Muscle of leg (tissue), 3 donors: ENCODE measurements at regions not wholly inside any gene's neighbourhood (a gene's known extent, or its start where the extent isn't known, plus 50 kb on each side); places are given as distances from the start of the nearest gene placed in this dataset.

Source experiments
- DNase-seq: peaks from one replicate; pipeline ENCODE4 v3.0.0; 2013
- H3K27ac ChIP-seq: one replicate; pipeline ENCODE4 v1.5.1; 2013; ENCODE audit warnings: mild to moderate bottlenecking, low read length, control low read depth
- H3K27me3 ChIP-seq: one replicate; pipeline ENCODE4 v1.6.1; 2013; ENCODE audit warnings: low read length; ENCODE audit not compliant: control insufficient read depth, insufficient read depth
- H3K36me3 ChIP-seq: one replicate; pipeline ENCODE4 v1.6.1; 2013; ENCODE audit warnings: low read length; ENCODE audit not compliant: control insufficient read depth, insufficient read depth
- H3K4me1 ChIP-seq: one replicate; pipeline ENCODE4 v1.6.1; 2013; ENCODE audit warnings: low read length; ENCODE audit not compliant: control insufficient read depth, insufficient read depth
- H3K4me3 ChIP-seq: one replicate; pipeline ENCODE4 v1.5.1; 2013; ENCODE audit warnings: low read length, control low read depth
- H3K9me3 ChIP-seq: replicated peaks from 2 replicates; pipeline ENCODE4 v1.6.1; 2013; ENCODE audit warnings: low read depth, low read length; ENCODE audit not compliant: control insufficient read depth
- WGBS: methylation state at CpG from one replicate; pipeline ENCODE4 v1.1.5; 2013; ENCODE audit warnings: missing lambda C conversion rate; ENCODE audit not compliant: insufficient coverage; 5-methylcytosine and 5-hydroxymethylcytosine counted together

GRCh38 chr13:109545931-109546330, 240.5 kb downstream of the IRS2 start:
- no peaks in the 10 kb centered on the region for H3K36me3 ChIP-seq
- no peaks in the 10 kb centered on the region for H3K4me1 ChIP-seq
- H3K9me3 ChIP-seq, result no peaks in the 10 kb centered on the region
- no peak overlapping the region for H3K27ac ChIP-seq
- no peaks in the 10 kb centered on the region for H3K27me3 ChIP-seq
- WGBS, result 39% methylated on average over 6 of the region's 6 CpGs
- H3K4me3 ChIP-seq, result no peak overlapping the region
- no peak for DNase-seq

- no peak overlapping the region for H3K4me3 ChIP-seq
- no peak overlapping the region for H3K27ac ChIP-seq
- WGBS, result no CpG with 5 or more reads among the region's 3 CpGs
- H3K9me3 ChIP-seq, result no peaks in the 10 kb centered on the region
- no peaks in the 10 kb centered on the region for H3K36me3 ChIP-seq
- DNase-seq, result no peak
- no peaks in the 10 kb centered on the region for H3K4me1 ChIP-seq
- H3K27me3 ChIP-seq, result no peaks in the 10 kb centered on the region
Measured at GRCh38 chr13:109541081-109541480, 245.3 kb downstream of the IRS2 start.

- Histone ChIP-seq H3K27me3 (no peaks in the 10 kb centered on the region), H3K9me3 (no peaks in the 10 kb centered on the region), H3K27ac (no peak overlapping the region), H3K4me3 (no peak overlapping the region), H3K36me3 (no peaks in the 10 kb centered on the region), H3K4me1 (no peaks in the 10 kb centered on the region)
- DNase-seq, result no peak
- 68% methylated on average over 8 of the region's 12 CpGs for WGBS
Measured at GRCh38 chr13:109537584-109537983, 248.8 kb downstream of the IRS2 start.

GRCh38 chr13:109533350-109533749, 253.0 kb downstream of the IRS2 start:
- no peaks in the 10 kb centered on the region for H3K36me3 ChIP-seq
- no peak overlapping the region for H3K27ac ChIP-seq
- no peak for DNase-seq
- H3K9me3 ChIP-seq, result no peaks in the 10 kb centered on the region
- H3K4me3 ChIP-seq, result no peak overlapping the region
- 89% methylated on average over 10 of the region's 11 CpGs for WGBS
- H3K27me3 ChIP-seq, result no peaks in the 10 kb centered on the region
- H3K4me1 ChIP-seq, result no peaks in the 10 kb centered on the region

DNA sequence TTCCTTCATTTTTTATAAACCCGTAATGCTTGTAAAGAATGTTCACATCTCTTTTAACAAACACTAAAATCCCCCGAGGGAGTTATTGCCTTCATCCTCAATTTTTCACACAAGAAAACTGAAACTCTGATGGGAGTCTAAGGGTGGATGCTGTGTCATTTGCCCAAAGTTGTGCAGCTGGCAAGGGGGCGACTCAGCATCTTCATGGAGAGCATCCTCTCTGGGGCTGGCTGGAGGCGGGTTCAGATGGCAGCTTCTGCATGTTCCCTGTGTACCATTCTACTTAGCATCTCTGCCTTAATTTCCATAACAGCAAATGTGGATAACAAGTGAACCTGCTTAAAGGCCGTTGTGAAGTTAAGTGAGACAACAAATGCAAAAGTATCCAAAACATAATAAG, 256.4 kb downstream of the IRS2 start:
- Histone ChIP-seq H3K4me1 (no peaks in the 10 kb centered on the region), H3K27ac (no peak overlapping the region), H3K27me3 (no peaks in the 10 kb centered on the region), H3K4me3 (no peak overlapping the region), H3K9me3 (no peaks in the 10 kb centered on the region), H3K36me3 (no peaks in the 10 kb centered on the region)
- DNase-seq, result no peak
- 100% methylated on average over 2 of the region's 5 CpGs for WGBS

- Histone ChIP-seq H3K4me1 (no peaks in the 10 kb centered on the region), H3K36me3 (no peaks in the 10 kb centered on the region), H3K4me3 (no peak overlapping the region), H3K27me3 (no peaks in the 10 kb centered on the region), H3K27ac (no peak overlapping the region), H3K9me3 (no peaks in the 10 kb centered on the region)
- DNase-seq, result no peak
- 94% methylated on average over 20 of the region's 21 CpGs for WGBS
Measured at GRCh38 chr13:109521719-109522118, 264.7 kb downstream of the IRS2 start.

GRCh38 chr13:109517517-109517916, 268.9 kb downstream of the IRS2 start:
- no peak overlapping the region for H3K27ac ChIP-seq
- no peak overlapping the region for H3K4me3 ChIP-seq
- no peak for DNase-seq
- H3K4me1 ChIP-seq, result no peaks in the 10 kb centered on the region
- no peaks in the 10 kb centered on the region for H3K9me3 ChIP-seq
- no peaks in the 10 kb centered on the region for H3K36me3 ChIP-seq
- no peaks in the 10 kb centered on the region for H3K27me3 ChIP-seq

- Histone ChIP-seq H3K9me3 (no peaks in the 10 kb centered on the region), H3K27me3 (no peaks in the 10 kb centered on the region), H3K4me3 (no peak overlapping the region), H3K36me3 (no peaks in the 10 kb centered on the region), H3K27ac (no peak overlapping the region), H3K4me1 (no peaks in the 10 kb centered on the region)
- DNase-seq, result no peak
- 18% methylated on average over 2 of the region's 4 CpGs for WGBS
Measured at GRCh38 chr13:109516186-109516585, 270.2 kb downstream of the IRS2 start.

DNA sequence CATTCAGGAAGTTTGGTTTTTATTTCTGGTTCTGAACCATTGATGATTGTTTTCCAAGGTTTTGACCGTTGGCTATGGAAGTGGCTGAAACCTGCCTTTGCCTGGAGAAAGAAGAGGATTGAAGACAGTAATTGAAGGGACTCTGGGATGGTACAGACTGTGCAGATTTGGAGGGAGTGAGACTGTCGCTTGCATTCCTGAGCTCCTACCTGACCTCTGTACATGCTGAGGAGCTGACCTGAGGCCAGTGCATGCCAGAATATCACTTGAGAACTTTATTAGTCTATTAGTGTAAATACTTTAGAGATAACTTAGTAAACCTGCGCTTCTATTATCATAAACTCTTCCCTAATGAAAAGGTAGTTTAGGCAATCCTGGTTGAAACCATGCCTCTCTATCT, 276.4 kb downstream of the IRS2 start:
- Histone ChIP-seq H3K27ac (no peak overlapping the region), H3K4me3 (no peak overlapping the region), H3K27me3 (no peaks in the 10 kb centered on the region), H3K36me3 (no peaks in the 10 kb centered on the region), H3K4me1 (no peaks in the 10 kb centered on the region), H3K9me3 (no peaks in the 10 kb centered on the region)
- WGBS, result 75% methylated on average over 1 of the region's 3 CpGs
- no peak for DNase-seq

DNA sequence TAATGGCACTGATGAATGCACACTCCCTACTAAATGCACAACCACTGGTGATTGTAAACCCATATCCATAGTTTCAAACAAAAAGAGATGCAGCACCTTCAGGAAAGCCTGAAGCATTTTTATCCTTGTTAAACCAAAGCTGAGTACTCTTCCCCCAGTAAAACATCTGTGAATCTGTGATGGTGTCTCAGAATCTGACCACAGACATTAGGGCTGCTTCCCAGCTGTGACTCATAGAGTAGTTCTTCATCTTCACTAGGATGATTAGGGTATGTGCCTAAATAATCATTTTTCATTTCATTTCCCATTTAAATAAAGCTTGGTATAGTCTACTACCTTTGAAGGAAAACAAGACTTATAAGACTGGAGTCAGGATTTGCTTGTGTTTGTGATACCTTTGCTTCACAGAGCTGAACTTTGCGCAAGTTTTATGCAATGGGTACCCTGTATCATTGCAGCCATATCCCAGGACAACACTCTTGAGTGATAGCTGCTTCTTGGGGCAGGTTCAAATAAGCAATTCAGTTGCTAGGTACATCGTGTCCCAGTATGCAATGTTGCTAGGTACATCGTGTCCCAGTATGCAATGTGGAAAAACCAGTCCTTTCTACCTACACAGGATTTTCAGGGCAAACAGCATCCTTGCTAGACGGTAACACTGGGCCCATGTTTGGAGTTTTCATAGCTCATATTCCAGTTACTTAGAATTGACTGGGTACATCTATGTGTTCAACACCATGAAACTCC, 277.1 kb downstream of the IRS2 start:
- Histone ChIP-seq H3K27ac (no peak overlapping the region), H3K4me1 (no peaks in the 10 kb centered on the region), H3K27me3 (no peaks in the 10 kb centered on the region), H3K4me3 (no peak overlapping the region), H3K36me3 (no peaks in the 10 kb centered on the region), H3K9me3 (no peaks in the 10 kb centered on the region)
- DNase-seq, result no peak
- WGBS, result 93% methylated on average over 3 of the region's 4 CpGs
